Esophagus (tissue), 2 donors: ENCODE measurements at regions not wholly inside any gene's neighbourhood (a gene's known extent, or its start where the extent isn't known, plus 50 kb on each side); places are given as distances from the start of the nearest gene placed in this dataset.

ENCODE experiments used
- H3K27ac ChIP-seq, 2 donors: one replicate each; pipeline ENCODE4 v1.5.1; 2013; ENCODE audit warnings: low read depth in 2 of 2, mild to moderate bottlenecking in 2 of 2, inconsistent platforms in 1 of 2, low read length in 1 of 2, moderate library complexity in 1 of 2
- H3K27me3 ChIP-seq, 2 donors: one replicate each; pipeline ENCODE4 v1.6.1; 2013; ENCODE audit warnings: low read length in 2 of 2, control low read depth in 1 of 2, mild to moderate bottlenecking in 1 of 2; ENCODE audit not compliant: insufficient read depth in 2 of 2, control insufficient read depth in 1 of 2
- H3K36me3 ChIP-seq, 2 donors: one replicate each; pipeline ENCODE4 v1.6.1; 2013; ENCODE audit warnings: low read length in 1 of 2; ENCODE audit not compliant: control insufficient read depth in 2 of 2, insufficient read depth in 2 of 2
- H3K4me1 ChIP-seq, 2 donors: one replicate each; pipeline ENCODE4 v1.6.1; 2013; ENCODE audit warnings: low read length in 1 of 2; ENCODE audit not compliant: control insufficient read depth in 2 of 2, insufficient read depth in 2 of 2
- H3K4me3 ChIP-seq, 2 donors: one replicate each; pipeline ENCODE4 v1.5.1; 2013; ENCODE audit warnings: low read length in 2 of 2, mild to moderate bottlenecking in 2 of 2, low read depth in 1 of 2, moderate library complexity in 1 of 2
- H3K9me3 ChIP-seq, 2 donors: one replicate each; pipeline ENCODE4 v1.6.1; 2013; ENCODE audit warnings: mild to moderate bottlenecking in 2 of 2, low read depth in 1 of 2, low read length in 1 of 2, moderate library complexity in 1 of 2; ENCODE audit not compliant: control insufficient read depth in 2 of 2, insufficient read depth in 1 of 2
- WGBS, 2 donors: extraction: QIAGEN DNeasy Blood & Tissue Kit; methylation state at CpG; one replicate each; pipeline ENCODE4 v1.1.7; 2013; 5-methylcytosine and 5-hydroxymethylcytosine counted together
- donor health status: healthy with polysubstance abuse.
- donor health status: Bipolar disorder and iron deficiency.

DNA sequence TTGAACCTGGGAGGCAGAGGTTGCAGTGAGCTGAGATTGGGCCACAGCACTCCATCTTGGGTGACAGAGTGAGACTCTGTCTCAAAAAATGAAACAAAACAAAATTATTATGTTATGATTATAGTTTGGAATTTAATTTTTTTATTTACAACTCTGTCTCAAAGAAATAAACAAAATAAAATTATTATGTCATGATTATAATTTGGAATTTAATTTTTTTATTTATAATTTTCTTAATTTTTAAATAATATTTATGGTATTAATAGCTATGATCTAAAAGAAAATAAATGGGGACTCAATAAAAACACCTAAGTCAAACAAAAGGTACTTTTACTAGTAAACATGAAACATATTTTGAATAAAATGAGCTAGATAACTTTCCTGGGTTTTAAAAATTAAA is 994.8 kb upstream of the GHITM start:
- Histone ChIP-seq H3K27me3 (no peaks in the 10 kb centered on the region), H3K27ac (no peak overlapping the region), H3K36me3 (no peaks in the 10 kb centered on the region), H3K9me3 (no peaks in the 10 kb centered on the region), H3K4me1 (no peaks in the 10 kb centered on the region), H3K4me3 (no peak overlapping the region)

DNA sequence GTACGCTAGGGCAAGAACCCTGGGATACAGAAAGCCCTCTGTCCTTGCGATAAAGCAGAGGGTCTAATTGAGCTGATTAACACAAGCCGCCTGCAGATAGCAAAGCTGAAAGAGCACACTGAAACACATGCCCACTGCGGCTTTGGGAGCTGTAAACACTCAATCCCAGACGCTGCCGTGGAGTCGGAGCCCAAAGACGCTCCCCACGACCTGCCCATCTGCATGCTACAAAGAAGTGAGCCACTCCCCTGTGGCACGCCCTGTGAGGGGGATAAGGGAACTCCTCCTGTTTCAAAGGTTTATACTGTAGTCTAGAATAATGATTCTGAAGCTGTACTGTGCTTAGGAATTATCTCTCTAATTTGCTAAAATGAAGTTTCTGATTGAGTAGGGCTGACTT is 985.6 kb upstream of the GHITM start:
- Histone ChIP-seq H3K9me3 (peaks cover 0 to 2% of the 10 kb centered on the region in 2 donors), H3K27me3 (no peaks in the 10 kb centered on the region), H3K36me3 (no peaks in the 10 kb centered on the region), H3K4me3 (no peak overlapping the region), H3K4me1 (no peaks in the 10 kb centered on the region), H3K27ac (no peak overlapping the region)
- 63 to 68% methylated on average over 10 of the region's 10 CpGs for WGBS, 2 donors

DNA sequence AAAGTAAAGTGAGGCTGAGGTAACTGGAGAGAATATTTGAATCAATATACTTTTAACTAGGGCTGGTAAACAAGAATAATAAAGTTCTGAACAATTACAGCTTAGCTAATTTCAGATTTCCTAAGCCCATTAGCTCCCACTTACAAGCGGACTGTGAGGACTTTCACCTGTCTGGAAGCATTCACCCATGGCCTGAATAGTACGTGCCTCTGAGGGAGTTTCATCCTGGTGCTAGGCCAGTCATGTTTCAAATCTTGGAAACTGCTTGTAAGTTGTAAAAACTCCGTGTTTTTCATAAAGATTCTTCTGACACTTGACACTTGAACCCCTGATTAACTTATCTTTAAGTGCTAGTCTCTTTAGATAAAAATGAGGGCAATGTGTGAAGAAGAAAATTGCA is 975.2 kb upstream of the GHITM start:
- no peak overlapping the region for H3K27ac ChIP-seq
- no peak overlapping the region for H3K4me3 ChIP-seq
- no peaks in the 10 kb centered on the region for H3K4me1 ChIP-seq
- H3K27me3 ChIP-seq, result no peaks in the 10 kb centered on the region
- 53 to 54% methylated on average over 3 of the region's 3 CpGs for WGBS, 2 donors
- H3K9me3 ChIP-seq, result no peaks in the 10 kb centered on the region
- no peaks in the 10 kb centered on the region for H3K36me3 ChIP-seq

DNA sequence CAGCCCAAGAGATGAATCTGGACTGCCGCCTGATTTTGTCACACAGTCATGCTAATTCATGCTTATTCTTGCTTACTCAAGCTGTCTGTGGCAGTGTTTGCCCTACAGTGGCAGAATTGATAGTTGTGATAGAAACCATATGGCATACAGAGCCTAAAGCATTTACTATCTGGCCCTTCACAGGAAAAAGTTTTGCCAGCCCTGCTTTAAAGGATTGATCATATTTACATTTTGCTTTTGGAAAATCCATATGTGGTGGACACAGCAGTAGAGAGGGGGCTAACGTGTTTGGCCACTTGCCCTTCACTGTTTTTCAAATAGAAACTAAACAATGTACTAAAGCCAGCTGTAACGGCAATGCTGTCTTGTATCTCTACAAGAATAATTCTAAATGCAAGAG is 974.0 kb upstream of the GHITM start:
- no peak overlapping the region for H3K27ac ChIP-seq
- H3K4me1 ChIP-seq, result no peaks in the 10 kb centered on the region
- H3K9me3 ChIP-seq, result no peaks in the 10 kb centered on the region
- H3K36me3 ChIP-seq, result no peaks in the 10 kb centered on the region
- no peaks in the 10 kb centered on the region for H3K27me3 ChIP-seq
- no peak overlapping the region for H3K4me3 ChIP-seq
- 21 to 30% methylated on average over 3 of the region's 3 CpGs for WGBS, 2 donors

DNA sequence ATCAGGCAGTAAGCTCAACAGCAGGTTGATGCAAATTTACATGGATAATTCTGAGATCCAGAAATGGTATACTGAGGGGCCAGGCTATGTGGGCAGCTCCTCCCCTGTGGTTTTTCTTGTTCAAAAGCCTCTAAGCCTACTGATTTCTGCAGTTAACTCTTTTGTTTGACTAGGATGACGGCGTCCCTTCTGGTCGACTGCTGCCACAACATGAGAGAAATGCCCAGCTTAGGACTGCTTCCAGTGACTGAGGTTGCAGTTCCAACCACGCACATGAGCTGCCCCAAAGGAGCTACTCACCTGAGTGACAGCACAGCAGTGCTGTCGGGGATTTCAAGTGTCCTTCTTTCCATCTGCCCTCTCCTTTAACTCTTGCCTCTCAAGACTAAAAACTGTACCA is 973.0 kb upstream of the GHITM start:
- no peak overlapping the region for H3K27ac ChIP-seq
- H3K4me1 ChIP-seq, result no peaks in the 10 kb centered on the region
- H3K27me3 ChIP-seq, result no peaks in the 10 kb centered on the region
- no peak overlapping the region for H3K4me3 ChIP-seq
- H3K36me3 ChIP-seq, result no peaks in the 10 kb centered on the region
- WGBS, 2 donors, result 35 to 39% methylated on average over 5 of the region's 5 CpGs
- H3K9me3 ChIP-seq, result no peaks in the 10 kb centered on the region

DNA sequence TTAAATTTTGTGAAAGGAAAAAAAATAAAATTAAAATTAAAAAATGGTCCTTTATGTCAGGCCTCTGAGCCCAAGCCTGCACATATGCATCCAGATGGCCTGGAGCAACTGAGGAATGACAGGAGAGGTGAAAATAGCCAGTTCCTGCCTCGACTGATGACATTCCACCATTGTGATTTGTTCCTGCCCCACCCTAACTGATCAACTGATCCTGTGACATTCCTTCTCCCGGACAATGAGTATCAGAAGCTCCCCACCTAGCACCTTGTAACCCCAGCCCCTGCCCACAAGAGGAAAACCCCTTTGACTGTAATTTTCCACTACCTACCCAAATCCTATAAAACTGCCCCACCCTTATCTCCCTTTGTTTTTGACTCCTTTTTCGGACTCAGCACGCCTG is 972.2 kb upstream of the GHITM start:
- no peak overlapping the region for H3K4me3 ChIP-seq
- no peaks in the 10 kb centered on the region for H3K36me3 ChIP-seq
- H3K27me3 ChIP-seq, result no peaks in the 10 kb centered on the region
- H3K27ac ChIP-seq, result no peak overlapping the region
- no peaks in the 10 kb centered on the region for H3K4me1 ChIP-seq
- no peaks in the 10 kb centered on the region for H3K9me3 ChIP-seq
- 51 to 56% methylated on average over 4 of the region's 4 CpGs for WGBS, 2 donors

DNA sequence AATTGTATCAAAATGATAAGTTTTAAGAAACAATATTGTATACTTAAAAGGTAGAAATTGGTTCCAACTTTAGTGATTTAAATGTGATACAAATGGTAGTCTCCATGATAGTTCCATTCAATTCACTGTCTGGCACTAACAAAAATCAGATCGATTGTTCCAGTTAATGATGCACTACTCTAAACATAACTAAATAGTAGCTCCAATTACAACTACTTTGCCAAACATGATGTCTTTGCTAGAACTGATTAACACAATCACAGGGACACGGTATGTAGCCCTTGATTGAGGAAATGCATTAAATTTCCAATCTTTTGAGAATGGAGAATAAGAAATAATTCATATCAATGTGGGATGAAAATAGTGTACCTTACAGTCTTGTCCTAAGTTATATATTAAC is 962.4 kb upstream of the GHITM start:
- Histone ChIP-seq H3K27ac (no peak overlapping the region), H3K9me3 (no peaks in the 10 kb centered on the region), H3K36me3 (no peaks in the 10 kb centered on the region), H3K27me3 (no peaks in the 10 kb centered on the region), H3K4me3 (no peak overlapping the region), H3K4me1 (no peaks in the 10 kb centered on the region)
- 69 to 77% methylated on average over 2 of the region's 2 CpGs for WGBS, 2 donors

DNA sequence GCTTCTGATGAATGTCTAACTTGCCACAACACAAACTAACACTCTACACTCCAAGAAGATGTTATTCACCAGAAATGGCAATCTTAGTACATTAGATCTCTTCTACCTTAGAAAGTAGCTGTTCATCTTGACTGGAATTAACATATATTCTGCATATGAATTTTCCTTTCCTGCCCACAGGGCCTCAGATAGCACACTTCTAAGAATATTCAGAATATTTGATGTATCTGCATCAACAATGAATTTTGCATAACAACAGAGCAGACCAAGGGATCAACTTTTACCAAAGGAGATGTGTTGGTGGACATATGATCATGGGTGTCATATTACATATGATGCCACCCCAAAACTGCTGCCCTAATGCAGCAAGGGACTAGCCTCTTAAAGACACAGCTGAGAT is 960.8 kb upstream of the GHITM start:
- H3K27ac ChIP-seq, result no peak overlapping the region
- H3K9me3 ChIP-seq, result no peaks in the 10 kb centered on the region
- H3K4me3 ChIP-seq, result no peak overlapping the region
- H3K27me3 ChIP-seq, result no peaks in the 10 kb centered on the region
- H3K36me3 ChIP-seq, result no peaks in the 10 kb centered on the region
- no peaks in the 10 kb centered on the region for H3K4me1 ChIP-seq

DNA sequence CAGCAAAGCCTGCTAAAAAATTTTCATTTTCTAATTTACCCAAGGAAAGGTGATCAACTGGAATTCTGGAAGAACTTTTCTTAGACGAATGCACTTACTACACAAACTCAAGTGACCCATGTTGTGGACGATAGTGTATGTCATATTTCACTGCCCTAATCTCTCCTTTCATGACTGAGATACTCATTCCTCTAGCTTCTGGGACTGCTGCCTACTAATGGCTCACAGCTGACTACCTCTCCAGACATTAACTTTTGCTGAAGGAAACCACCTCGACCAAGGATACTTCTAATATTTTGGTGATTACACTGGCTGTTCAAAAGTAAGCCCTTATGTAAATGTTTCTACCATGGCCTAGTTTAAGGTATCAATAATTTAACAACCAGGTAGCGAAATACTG is 959.9 kb upstream of the GHITM start:
- WGBS, 2 donors, result 78 to 89% methylated on average over 4 of the region's 4 CpGs
- H3K27me3 ChIP-seq, result no peaks in the 10 kb centered on the region
- H3K4me1 ChIP-seq, result no peaks in the 10 kb centered on the region
- no peak overlapping the region for H3K27ac ChIP-seq
- H3K9me3 ChIP-seq, result no peaks in the 10 kb centered on the region
- H3K36me3 ChIP-seq, result no peaks in the 10 kb centered on the region
- H3K4me3 ChIP-seq, result no peak overlapping the region

DNA sequence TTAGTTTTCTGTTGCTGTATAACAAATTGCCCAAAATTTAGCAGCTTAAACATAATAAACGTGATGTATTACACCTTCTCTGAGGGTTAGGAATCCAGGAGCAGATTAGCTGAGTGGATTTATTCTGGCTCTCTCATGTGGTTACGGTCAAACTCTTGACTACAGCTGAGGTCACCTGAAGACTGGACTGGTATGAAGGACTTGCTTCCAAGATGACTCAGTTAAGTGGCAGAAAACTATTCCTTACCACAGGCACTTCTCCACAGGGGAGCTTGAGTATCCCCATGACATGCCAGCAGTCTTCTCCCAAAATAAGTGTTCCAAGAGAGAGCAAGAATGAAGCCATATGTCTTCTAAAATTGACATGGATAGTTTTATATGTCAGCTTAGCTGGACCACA is 957.2 kb upstream of the GHITM start:
- Histone ChIP-seq H3K27me3 (no peaks in the 10 kb centered on the region), H3K27ac (no peak overlapping the region), H3K4me1 (no peaks in the 10 kb centered on the region), H3K9me3 (no peaks in the 10 kb centered on the region), H3K4me3 (no peak overlapping the region), H3K36me3 (no peaks in the 10 kb centered on the region)
- WGBS, 2 donors, result 76 to 87% methylated on average over 2 of the region's 2 CpGs
